ENCODE measurements at regions not wholly inside any gene's neighbourhood (a gene's known extent, or its start where the extent isn't known, plus 50 kb on each side); places are given as distances from the start of the nearest gene placed in this dataset.

GRCh38 chr4:143023239-143023918 lies 161.3 kb upstream of the USP38 start:
- no peaks in the 10 kb centered on the region for H3K27me3 ChIP-seq (replicated peaks; ENCODE audit: control insufficient read depth, insufficient read depth, low read length)
- DNase-seq (ENCODE audit: low read depth): peak; percentile 47
- H3K9me3 ChIP-seq (ENCODE audit: control insufficient read depth, low read length): no peaks in the 10 kb centered on the region
- peaks cover 18% of the 10 kb centered on the region for H3K4me1 ChIP-seq (ENCODE audit: control insufficient read depth, insufficient read depth, low read length)
- no peaks in the 10 kb centered on the region for H3K36me3 ChIP-seq (ENCODE audit: control insufficient read depth, insufficient read depth, low read length, severe bottlenecking)
- H3K9ac ChIP-seq (ENCODE audit: low read length): no peak overlapping the region
- H3K4me3 ChIP-seq (ENCODE audit: low read length): no peak overlapping the region

GRCh38 chr4:143025081-143025704 lies 159.5 kb upstream of the USP38 start:
- H3K9ac ChIP-seq (ENCODE audit: low read length): no peak overlapping the region
- peaks cover 14% of the 10 kb centered on the region for H3K9me3 ChIP-seq (ENCODE audit: control insufficient read depth, low read length)
- peaks cover 18% of the 10 kb centered on the region for H3K4me1 ChIP-seq (ENCODE audit: control insufficient read depth, insufficient read depth, low read length)
- H3K4me3 ChIP-seq (ENCODE audit: low read length): no peak overlapping the region
- DNase-seq (ENCODE audit: low read depth): peak; percentile 71
- H3K27me3 ChIP-seq (replicated peaks; ENCODE audit: control insufficient read depth, insufficient read depth, low read length): no peaks in the 10 kb centered on the region
- no peaks in the 10 kb centered on the region for H3K36me3 ChIP-seq (ENCODE audit: control insufficient read depth, insufficient read depth, low read length, severe bottlenecking)

GRCh38 chr4:143026459-143027170 lies 158.1 kb upstream of the USP38 start:
- no peak overlapping the region for H3K9ac ChIP-seq (ENCODE audit: low read length)
- no peak for DNase-seq (ENCODE audit: low read depth)
- H3K27me3 ChIP-seq (replicated peaks; ENCODE audit: control insufficient read depth, insufficient read depth, low read length): no peaks in the 10 kb centered on the region
- peaks cover 18% of the 10 kb centered on the region for H3K4me1 ChIP-seq (ENCODE audit: control insufficient read depth, insufficient read depth, low read length)
- H3K36me3 ChIP-seq (ENCODE audit: control insufficient read depth, insufficient read depth, low read length, severe bottlenecking): no peaks in the 10 kb centered on the region
- no peak overlapping the region for H3K4me3 ChIP-seq (ENCODE audit: low read length)
- H3K9me3 ChIP-seq (ENCODE audit: control insufficient read depth, low read length): peaks cover 22% of the 10 kb centered on the region

GRCh38 chr4:143035661-143036060 lies 149.1 kb upstream of the USP38 start:
- Histone ChIP-seq H3K4me1 (ENCODE audit: control insufficient read depth, insufficient read depth, low read length) (no peaks in the 10 kb centered on the region), H3K9me3 (ENCODE audit: control insufficient read depth, low read length) (peaks cover 9% of the 10 kb centered on the region), H3K27me3 (replicated peaks; ENCODE audit: control insufficient read depth, insufficient read depth, low read length) (no peaks in the 10 kb centered on the region), H3K4me3 (ENCODE audit: low read length) (no peak overlapping the region), H3K36me3 (ENCODE audit: control insufficient read depth, insufficient read depth, low read length, severe bottlenecking) (no peaks in the 10 kb centered on the region), H3K9ac (ENCODE audit: low read length) (no peak overlapping the region)
- DNase-seq (ENCODE audit: low read depth): no peak

GRCh38 chr4:143036443-143036842 lies 148.3 kb upstream of the USP38 start:
- no peaks in the 10 kb centered on the region for H3K36me3 ChIP-seq (ENCODE audit: control insufficient read depth, insufficient read depth, low read length, severe bottlenecking)
- H3K9me3 ChIP-seq (ENCODE audit: control insufficient read depth, low read length): peaks cover 2% of the 10 kb centered on the region
- H3K4me1 ChIP-seq (ENCODE audit: control insufficient read depth, insufficient read depth, low read length): no peaks in the 10 kb centered on the region
- H3K9ac ChIP-seq (ENCODE audit: low read length): no peak overlapping the region
- DNase-seq (ENCODE audit: low read depth): no peak
- no peak overlapping the region for H3K4me3 ChIP-seq (ENCODE audit: low read length)
- no peaks in the 10 kb centered on the region for H3K27me3 ChIP-seq (replicated peaks; ENCODE audit: control insufficient read depth, insufficient read depth, low read length)

- no peak overlapping the region for H3K9ac ChIP-seq (ENCODE audit: low read length)
- H3K36me3 ChIP-seq (ENCODE audit: control insufficient read depth, insufficient read depth, low read length, severe bottlenecking): no peaks in the 10 kb centered on the region
- no peaks in the 10 kb centered on the region for H3K4me1 ChIP-seq (ENCODE audit: control insufficient read depth, insufficient read depth, low read length)
- DNase-seq (ENCODE audit: low read depth): no peak
- no peaks in the 10 kb centered on the region for H3K27me3 ChIP-seq (replicated peaks; ENCODE audit: control insufficient read depth, insufficient read depth, low read length)
- no peaks in the 10 kb centered on the region for H3K9me3 ChIP-seq (ENCODE audit: control insufficient read depth, low read length)
- no peak overlapping the region for H3K4me3 ChIP-seq (ENCODE audit: low read length)
Observed at GRCh38 chr4:143046454-143046853, 138.3 kb upstream of the USP38 start.

- Histone ChIP-seq H3K4me3 (ENCODE audit: low read length) (no peak overlapping the region), H3K27me3 (replicated peaks; ENCODE audit: control insufficient read depth, insufficient read depth, low read length) (no peaks in the 10 kb centered on the region), H3K9me3 (ENCODE audit: control insufficient read depth, low read length) (no peaks in the 10 kb centered on the region), H3K9ac (ENCODE audit: low read length) (no peak overlapping the region), H3K4me1 (ENCODE audit: control insufficient read depth, insufficient read depth, low read length) (no peaks in the 10 kb centered on the region), H3K36me3 (ENCODE audit: control insufficient read depth, insufficient read depth, low read length, severe bottlenecking) (no peaks in the 10 kb centered on the region)
- no peak for DNase-seq (ENCODE audit: low read depth)
Observed at GRCh38 chr4:143046906-143047305, 137.8 kb upstream of the USP38 start.

- H3K4me3 ChIP-seq (ENCODE audit: low read length): no peak overlapping the region
- peak overlapping the region; percentile 32 for H3K9ac ChIP-seq (ENCODE audit: low read length)
- H3K36me3 ChIP-seq (ENCODE audit: control insufficient read depth, insufficient read depth, low read length, severe bottlenecking): no peaks in the 10 kb centered on the region
- no peaks in the 10 kb centered on the region for H3K27me3 ChIP-seq (replicated peaks; ENCODE audit: control insufficient read depth, insufficient read depth, low read length)
- no peaks in the 10 kb centered on the region for H3K4me1 ChIP-seq (ENCODE audit: control insufficient read depth, insufficient read depth, low read length)
- H3K9me3 ChIP-seq (ENCODE audit: control insufficient read depth, low read length): no peaks in the 10 kb centered on the region
- DNase-seq (ENCODE audit: low read depth): peak; percentile 71
Observed at GRCh38 chr4:143054971-143055370, 129.7 kb upstream of the USP38 start.

GRCh38 chr4:143055997-143056396 lies 128.7 kb upstream of the USP38 start:
- DNase-seq (ENCODE audit: low read depth): no peak
- H3K9ac ChIP-seq (ENCODE audit: low read length): no peak overlapping the region
- no peaks in the 10 kb centered on the region for H3K27me3 ChIP-seq (replicated peaks; ENCODE audit: control insufficient read depth, insufficient read depth, low read length)
- H3K4me3 ChIP-seq (ENCODE audit: low read length): no peak overlapping the region
- H3K36me3 ChIP-seq (ENCODE audit: control insufficient read depth, insufficient read depth, low read length, severe bottlenecking): no peaks in the 10 kb centered on the region
- H3K4me1 ChIP-seq (ENCODE audit: control insufficient read depth, insufficient read depth, low read length): no peaks in the 10 kb centered on the region
- H3K9me3 ChIP-seq (ENCODE audit: control insufficient read depth, low read length): no peaks in the 10 kb centered on the region

- DNase-seq (ENCODE audit: low read depth): no peak
- Histone ChIP-seq H3K36me3 (ENCODE audit: control insufficient read depth, insufficient read depth, low read length, severe bottlenecking) (no peaks in the 10 kb centered on the region), H3K4me1 (ENCODE audit: control insufficient read depth, insufficient read depth, low read length) (no peaks in the 10 kb centered on the region), H3K9me3 (ENCODE audit: control insufficient read depth, low read length) (peaks cover 12% of the 10 kb centered on the region), H3K4me3 (ENCODE audit: low read length) (no peak overlapping the region), H3K27me3 (replicated peaks; ENCODE audit: control insufficient read depth, insufficient read depth, low read length) (no peaks in the 10 kb centered on the region), H3K9ac (ENCODE audit: low read length) (no peak overlapping the region)
Observed at GRCh38 chr4:143071351-143071750, 113.4 kb upstream of the USP38 start.

- Histone ChIP-seq H3K4me1 (ENCODE audit: control insufficient read depth, insufficient read depth, low read length) (peaks cover 3% of the 10 kb centered on the region), H3K9ac (ENCODE audit: low read length) (no peak overlapping the region), H3K27me3 (replicated peaks; ENCODE audit: control insufficient read depth, insufficient read depth, low read length) (no peaks in the 10 kb centered on the region), H3K36me3 (ENCODE audit: control insufficient read depth, insufficient read depth, low read length, severe bottlenecking) (no peaks in the 10 kb centered on the region), H3K9me3 (ENCODE audit: control insufficient read depth, low read length) (peaks cover 9% of the 10 kb centered on the region), H3K4me3 (ENCODE audit: low read length) (no peak overlapping the region)
- no peak for DNase-seq (ENCODE audit: low read depth)
Observed at GRCh38 chr4:143076723-143077122, 108.0 kb upstream of the USP38 start.

Data from adipocyte (in vitro differentiated cells).